NCI-H1092 treated with DMSO at 0.1 percent for 48 hours (cell line): ENCODE measurements at regions not wholly inside any gene's neighbourhood (a gene's known extent, or its start where the extent isn't known, plus 50 kb on each side); places are given as distances from the start of the nearest gene placed in this dataset.
"Not testable (repeated sequence)": the region's sequence is repeated elsewhere in the genome, so short reads cannot be mapped to it uniquely, and the experiment has no call there.

Experiments
- DNase-seq: peaks from one replicate; lab custom pipeline; 2025; lab: John Stamatoyannopoulos, UW

DNA sequence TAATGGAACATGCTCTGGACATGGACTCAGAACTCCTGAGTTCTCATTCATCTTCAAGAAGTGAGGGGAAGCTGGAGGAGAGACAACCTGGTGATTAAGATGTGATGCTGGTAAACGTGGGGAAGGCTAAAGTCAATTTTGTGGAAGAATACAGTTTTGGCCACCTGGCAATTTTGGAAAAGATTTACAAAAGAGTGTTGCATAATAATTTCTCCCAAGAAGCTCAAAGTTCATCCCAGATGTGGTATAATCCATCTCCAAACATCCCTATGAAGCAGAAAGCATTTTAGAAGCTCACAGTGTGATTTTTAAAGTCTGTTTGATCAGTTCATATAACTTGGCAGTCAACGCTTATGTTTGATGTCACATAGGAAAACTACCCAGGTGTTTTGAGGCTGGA, 208.7 kb downstream of the LMX1A start:
- no peak for DNase-seq

DNA sequence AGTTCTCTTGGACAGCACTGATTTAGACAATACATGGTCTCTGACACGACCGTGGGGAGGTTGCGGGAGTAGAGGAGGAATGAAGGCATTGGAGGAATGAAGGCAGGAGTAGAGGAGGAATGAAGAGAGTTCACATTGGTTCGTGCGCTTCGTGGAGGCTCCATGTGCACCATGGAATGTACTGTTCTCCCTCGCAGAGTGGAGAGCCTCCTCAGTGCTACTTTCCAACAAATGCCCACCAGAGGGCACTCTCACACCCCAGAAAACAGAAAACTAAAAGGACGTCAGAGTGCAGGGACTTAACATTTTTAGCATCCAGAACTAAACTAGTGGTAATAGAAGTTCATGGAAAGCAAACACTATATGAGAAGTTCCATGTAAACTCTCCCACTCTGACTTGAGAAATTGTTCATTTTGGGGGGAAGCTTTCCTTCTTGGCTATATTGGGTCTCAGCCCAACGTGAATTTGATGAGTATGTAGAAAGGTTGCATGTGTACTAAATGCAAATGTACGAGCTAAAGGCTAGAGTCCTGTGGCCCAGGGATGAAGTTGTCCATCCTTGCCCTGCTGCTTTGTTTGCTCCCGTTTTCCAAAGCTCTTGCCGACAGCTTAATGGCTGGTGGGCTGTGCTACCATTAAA, 211.6 kb downstream of the LMX1A start:
- peak; percentile 72 for DNase-seq

DNA sequence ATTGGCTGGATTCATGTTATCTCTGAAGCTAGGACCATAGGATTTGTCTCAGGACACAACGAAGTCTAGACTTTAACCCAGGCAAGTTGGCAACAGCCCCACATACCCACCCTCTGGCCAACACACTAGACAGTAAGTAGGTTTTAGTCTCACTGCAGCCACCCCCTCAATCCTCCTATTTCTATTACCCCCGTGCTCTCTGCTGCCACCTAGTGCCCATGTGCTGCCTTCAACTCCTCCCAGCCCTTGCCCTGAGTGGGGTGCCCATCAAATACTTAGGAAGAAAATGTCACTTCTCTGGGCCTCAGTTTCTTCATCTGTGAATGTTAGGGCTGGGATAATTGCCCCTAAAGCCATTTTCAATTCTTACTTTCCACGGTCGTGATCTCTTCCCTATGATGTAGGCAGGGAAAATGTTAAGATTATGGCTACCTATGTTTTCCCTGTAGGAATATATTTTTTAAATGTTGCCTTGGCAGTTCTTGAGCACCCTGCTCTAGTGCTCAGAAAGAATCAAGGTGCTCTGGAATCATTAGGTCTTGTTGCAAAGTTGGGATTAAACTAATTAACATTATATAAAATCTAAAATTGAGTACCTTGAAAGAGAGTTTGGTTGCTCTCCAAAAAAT, 213.0 kb downstream of the LMX1A start:
- DNase-seq: no peak

DNA sequence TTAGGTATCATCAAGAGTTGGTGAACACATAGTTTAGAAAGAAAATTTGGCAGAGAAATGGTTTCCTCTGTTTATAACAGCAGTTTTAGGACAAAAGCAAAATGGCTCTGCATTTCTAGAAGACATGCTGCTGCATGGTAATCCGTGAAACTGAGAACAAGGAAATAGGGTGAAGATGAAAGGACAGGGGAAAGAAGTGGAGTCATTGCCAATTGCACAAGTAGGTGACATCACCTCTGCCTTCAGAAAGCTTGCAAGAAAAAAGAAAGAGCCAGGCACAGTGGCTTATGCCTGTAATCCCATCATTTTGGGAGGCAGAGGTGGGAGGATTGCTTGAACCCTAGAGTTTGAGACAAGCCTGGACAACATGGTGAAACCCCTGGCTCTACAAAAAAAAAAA, 217.6 kb downstream of the LMX1A start:
- DNase-seq: no peak

DNA sequence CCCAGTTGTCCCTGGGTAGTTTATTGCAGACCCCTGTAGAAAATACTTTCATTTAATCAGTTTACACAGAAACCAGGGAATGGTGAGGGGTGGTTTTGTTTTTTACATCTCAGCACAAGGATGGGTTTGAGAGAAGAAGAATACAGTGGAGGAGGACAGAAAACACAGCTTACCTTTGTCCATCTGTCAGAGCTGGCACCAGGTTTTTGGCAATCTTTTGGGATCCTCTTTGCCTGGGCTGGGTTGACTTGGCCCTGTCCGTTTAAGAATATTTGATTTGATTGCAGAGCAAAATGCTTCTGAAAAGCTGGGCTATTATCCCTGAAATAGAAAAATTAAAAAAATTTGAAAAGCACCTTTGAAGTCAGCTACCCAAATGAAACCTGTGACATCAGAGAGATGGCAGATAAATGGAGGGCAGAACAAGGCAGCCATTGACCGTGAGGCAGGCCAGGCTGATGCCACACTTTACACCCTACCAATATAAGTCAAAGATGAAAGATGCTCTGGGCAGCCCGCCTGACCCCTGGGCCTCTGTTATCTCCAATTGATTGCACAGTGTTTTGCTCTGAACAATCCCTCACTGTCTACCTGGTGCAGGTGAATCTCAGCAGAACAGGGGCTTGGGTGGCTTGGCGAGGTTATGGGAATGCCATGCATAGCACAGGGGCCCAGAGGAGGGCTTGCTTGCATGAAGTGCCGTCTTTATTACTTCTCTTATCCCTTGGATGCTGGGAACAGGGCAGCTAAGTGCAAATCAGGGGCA, 218.8 kb downstream of the LMX1A start:
- DNase-seq: no peak

- no peak for DNase-seq
These were observed 222.1 kb downstream of the LMX1A start for GRCh38 chr1:165134431-165134830.

DNA sequence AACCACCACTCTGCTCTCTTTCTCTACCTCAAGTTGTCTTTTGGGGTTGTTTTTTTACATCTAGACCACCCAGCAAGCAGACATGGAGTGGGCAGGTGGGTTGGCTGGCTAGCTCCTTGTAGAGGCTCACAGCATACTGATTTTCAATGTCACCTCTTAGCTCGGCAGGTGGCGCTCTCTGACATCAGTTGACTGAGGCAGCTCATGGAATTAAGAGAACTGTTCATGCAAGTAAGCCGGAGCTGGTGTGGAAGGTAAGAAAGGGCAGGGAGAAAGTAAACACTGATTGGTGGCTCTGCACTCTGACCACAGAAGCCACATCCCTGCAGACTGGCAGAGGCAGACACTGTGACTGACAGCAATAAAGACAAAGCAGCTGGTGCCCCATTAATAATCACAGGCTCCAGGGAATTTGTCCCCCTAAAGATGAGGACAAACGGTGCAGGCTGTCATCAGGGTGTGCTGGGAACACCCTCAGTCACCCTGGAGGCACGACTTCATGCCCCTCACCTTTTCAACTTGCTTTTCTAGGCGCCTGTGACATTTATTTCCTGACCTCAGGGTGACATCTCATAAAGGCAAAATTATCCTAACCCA, 226.8 kb downstream of the LMX1A start:
- peak; percentile 86 for DNase-seq

- DNase-seq: no peak
These were observed 231.7 kb downstream of the LMX1A start for GRCh38 chr1:165124772-165125171.

DNA sequence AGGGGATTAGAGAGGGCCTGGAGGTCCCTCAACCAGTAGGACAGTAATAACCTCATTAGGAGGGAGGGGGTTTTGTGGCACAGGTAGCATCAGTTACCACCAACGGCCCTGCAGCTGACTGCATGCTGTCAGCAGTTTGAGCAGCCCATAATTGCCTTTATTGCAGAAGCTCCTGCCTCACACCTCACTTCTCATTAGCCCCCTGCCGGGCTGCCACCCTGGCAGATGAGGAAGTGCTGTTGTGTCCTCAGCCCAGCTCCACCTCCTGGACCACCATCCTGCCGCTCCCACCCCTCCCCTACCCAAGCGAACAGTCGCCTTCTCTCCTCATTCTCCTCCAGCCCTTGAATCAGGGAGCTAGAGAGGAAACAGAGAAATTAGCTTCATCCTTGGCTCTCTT, 237.4 kb downstream of the LMX1A start:
- no peak for DNase-seq

- no peak for DNase-seq
These were observed 239.0 kb downstream of the LMX1A start for GRCh38 chr1:165117482-165117881.

- no peak for DNase-seq
These were observed 239.8 kb downstream of the LMX1A start for GRCh38 chr1:165116732-165117131.

- no peak for DNase-seq
These were observed 240.3 kb downstream of the LMX1A start for GRCh38 chr1:165116171-165116570.

- no peak for DNase-seq
These were observed 241.6 kb downstream of the LMX1A start for GRCh38 chr1:165114889-165115285.

- peak; percentile 73 for DNase-seq
These were observed 242.3 kb downstream of the LMX1A start for GRCh38 chr1:165114022-165114888.

DNA sequence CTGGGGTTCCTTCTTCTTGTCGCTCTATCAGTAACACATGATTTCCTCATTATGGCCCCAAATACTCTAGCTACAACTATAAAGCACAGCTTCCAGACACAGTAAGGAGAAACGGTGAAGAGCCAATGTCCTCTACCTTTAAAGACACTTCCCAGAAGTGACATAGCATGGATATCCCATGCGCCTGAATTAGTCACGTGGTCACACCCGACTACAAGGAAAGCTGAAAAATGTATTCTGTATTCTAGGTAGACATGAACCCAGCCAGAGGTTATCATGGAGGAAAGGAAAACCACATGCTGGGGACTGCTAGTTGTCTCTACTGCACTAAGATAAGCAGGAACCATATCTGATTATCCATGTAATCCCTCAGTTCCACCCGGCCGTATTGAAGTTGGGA, 244.3 kb downstream of the LMX1A start:
- no peak for DNase-seq

GRCh38 chr1:165109013-165109412, 247.5 kb downstream of the LMX1A start:
- no peak for DNase-seq

DNA sequence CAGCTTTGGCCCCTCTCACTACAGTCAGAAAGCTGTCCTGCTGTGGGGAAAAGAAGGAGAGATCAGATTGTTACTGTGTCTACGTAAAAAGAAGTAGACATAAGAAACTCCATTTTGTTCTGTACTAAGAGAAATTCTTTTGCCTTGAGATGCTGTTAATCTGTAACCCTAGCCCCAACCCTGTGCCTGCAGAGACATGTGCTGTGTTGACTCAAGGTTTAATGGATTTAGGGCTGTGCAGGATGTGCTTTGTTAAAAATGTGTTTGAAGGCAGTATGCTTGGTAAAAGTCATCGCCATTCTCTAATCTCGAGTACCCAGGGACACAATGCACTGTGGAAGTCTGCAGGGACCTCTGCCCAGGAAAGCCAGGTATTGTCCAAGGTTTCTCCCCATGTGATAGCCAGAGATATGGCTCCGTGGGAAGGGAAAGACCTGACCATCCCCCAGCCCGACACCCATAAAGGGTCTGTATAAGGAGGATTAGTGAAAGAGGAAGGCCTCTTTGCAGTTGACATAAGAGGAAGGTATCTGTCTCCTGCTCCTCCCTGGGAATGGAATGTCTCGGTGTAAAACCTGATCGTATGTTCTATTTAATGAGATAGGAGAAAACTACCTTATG, 263.9 kb downstream of the LMX1A start:
- DNase-seq: not testable (repeated sequence)

DNA sequence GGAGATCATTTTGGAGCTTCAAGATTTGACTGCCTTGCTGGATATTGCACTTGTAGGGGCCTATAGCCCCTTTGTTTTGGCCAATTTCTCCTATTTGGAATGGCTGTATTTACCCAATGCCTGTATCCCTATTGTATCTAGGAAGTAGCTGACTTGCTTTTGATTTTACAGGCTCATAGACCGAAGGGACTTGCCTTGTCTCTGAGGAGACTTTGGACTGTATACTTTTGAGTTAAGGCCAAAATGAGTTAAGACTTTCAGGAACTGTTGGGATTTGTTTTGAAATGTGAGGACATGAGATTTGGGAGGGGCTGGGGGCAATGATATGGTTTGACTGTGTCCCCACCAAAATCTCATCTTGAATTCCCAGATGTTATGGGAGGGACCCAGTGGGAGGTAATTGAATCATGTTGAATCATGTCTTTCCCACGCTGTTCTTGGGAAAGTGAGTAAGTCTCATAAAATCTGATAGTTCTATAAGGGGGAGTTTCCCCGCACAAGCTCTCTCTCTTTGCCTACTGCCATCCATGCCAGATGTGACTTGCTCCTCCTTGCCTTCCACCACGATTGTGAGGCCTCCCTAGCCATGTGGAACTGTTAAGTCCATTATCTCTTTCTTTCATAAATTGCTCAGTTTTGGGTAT, 276.1 kb downstream of the LMX1A start:
- DNase-seq: no peak

DNA sequence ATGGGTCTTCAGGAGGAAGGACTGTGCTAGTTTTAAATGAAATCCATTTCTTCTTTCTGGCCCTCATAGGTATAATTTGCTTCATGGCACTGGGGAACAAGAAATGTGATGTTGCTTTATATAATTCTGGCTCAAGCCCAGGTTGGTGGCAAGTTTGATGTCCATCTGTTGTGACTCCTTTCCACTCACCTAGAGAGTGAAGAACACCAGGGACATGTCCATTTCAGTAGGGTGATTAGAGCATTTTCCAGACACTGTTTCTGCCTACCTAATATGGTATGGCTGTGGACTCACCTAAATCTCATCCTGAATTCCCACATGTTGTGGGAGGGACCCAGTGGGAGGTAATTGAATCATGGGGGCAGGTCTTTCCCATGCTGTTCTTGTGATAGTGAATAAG, 278.1 kb downstream of the LMX1A start:
- no peak for DNase-seq

- peak; percentile 63 for DNase-seq
These were observed 280.7 kb downstream of the LMX1A start for GRCh38 chr1:165075725-165076370.
